Mammary epithelial cell (primary cell): ENCODE measurements at regions not wholly inside any gene's neighbourhood (a gene's known extent, or its start where the extent isn't known, plus 50 kb on each side); places are given as distances from the start of the nearest gene placed in this dataset.

Experiments used
- EZH2 ChIP-seq: IDR thresholded peaks from 2 replicates; pipeline ENCODE4 v1.6.1; 2012; ENCODE audit warnings: low read length, inconsistent platforms, borderline replicate concordance
- TF ChIP-seq, protein P1 (sequence below), 2 donors: IDR thresholded peaks in 1 of 2; conservative IDR thresholded peaks in 1 of 2; 2 replicates each; pipeline ENCODE4 v1.5.1; 2011 to 2012; ENCODE audit warnings: inconsistent platforms in 2 of 2, low read length in 2 of 2, mild to moderate bottlenecking in 2 of 2, control low read depth in 1 of 2, low read depth in 1 of 2; ENCODE audit not compliant: insufficient read depth in 1 of 2; ENCODE audit errors: extremely low read depth in 1 of 2

- TF ChIP-seq, protein P1, sequence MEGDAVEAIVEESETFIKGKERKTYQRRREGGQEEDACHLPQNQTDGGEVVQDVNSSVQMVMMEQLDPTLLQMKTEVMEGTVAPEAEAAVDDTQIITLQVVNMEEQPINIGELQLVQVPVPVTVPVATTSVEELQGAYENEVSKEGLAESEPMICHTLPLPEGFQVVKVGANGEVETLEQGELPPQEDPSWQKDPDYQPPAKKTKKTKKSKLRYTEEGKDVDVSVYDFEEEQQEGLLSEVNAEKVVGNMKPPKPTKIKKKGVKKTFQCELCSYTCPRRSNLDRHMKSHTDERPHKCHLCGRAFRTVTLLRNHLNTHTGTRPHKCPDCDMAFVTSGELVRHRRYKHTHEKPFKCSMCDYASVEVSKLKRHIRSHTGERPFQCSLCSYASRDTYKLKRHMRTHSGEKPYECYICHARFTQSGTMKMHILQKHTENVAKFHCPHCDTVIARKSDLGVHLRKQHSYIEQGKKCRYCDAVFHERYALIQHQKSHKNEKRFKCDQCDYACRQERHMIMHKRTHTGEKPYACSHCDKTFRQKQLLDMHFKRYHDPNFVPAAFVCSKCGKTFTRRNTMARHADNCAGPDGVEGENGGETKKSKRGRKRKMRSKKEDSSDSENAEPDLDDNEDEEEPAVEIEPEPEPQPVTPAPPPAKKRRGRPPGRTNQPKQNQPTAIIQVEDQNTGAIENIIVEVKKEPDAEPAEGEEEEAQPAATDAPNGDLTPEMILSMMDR (conservative IDR thresholded peaks at IDR 0.05 in 1 of 2, IDR thresholded peaks at IDR 0.05 in 1 of 2; ENCODE audit: extremely low read depth in 1 of 2, insufficient read depth in 1 of 2, low read depth in 1 of 2, low read length in 2 of 2), result no peak
- TF ChIP-seq EZH2, result no peak
These were observed 94.3 kb upstream of the TLE3 start for GRCh38 chr15:70192041-70192440.
